GM23248 (cell line): ENCODE measurements at regions not wholly inside any gene's neighbourhood (a gene's known extent, or its start where the extent isn't known, plus 50 kb on each side); places are given as distances from the start of the nearest gene placed in this dataset.
A peak's percentile ranks its signal among the peaks of the same experiment; 100 is the strongest.

ENCODE experiments used
- DNase-seq: peaks from one replicate; pipeline ENCODE4 v3.0.0-alpha.2; 2015
- H2AFZ ChIP-seq: fragments of 200-600 bp; sonication (generic); 2 replicates; pipeline ENCODE4 v1.6.1; 2016; ENCODE audit warnings: antibody characterized with exemption
- H3F3A ChIP-seq: fragments of 200-600 bp; sonication (generic); 2 replicates; pipeline ENCODE4 v1.6.1; 2016; ENCODE audit warnings: mild to moderate bottlenecking, antibody characterized with exemption, mixed run types; ENCODE audit not compliant: insufficient read depth
- H3K27ac ChIP-seq: fragments of 200-600 bp; sonication (generic); 2 replicates; pipeline ENCODE4 v1.5.1; 2016; ENCODE audit warnings: mild to moderate bottlenecking
- H3K27me3 ChIP-seq: fragments of 200-600 bp; sonication (generic); replicated peaks from 2 replicates; pipeline ENCODE4 v1.6.1; 2016; ENCODE audit warnings: mild to moderate bottlenecking; ENCODE audit not compliant: insufficient read depth
- H3K36me3 ChIP-seq: fragments of 200-600 bp; sonication (generic); 2 replicates; pipeline ENCODE4 v1.6.1; 2016; ENCODE audit warnings: low read depth, mild to moderate bottlenecking
- H3K4me1 ChIP-seq: fragments of 200-600 bp; sonication (generic); 2 replicates; pipeline ENCODE4 v1.6.1; 2016; ENCODE audit warnings: mild to moderate bottlenecking; ENCODE audit not compliant: insufficient read depth
- H3K4me2 ChIP-seq: fragments of 200-600 bp; sonication (generic); one replicate; pipeline ENCODE4 v1.6.1; 2016; ENCODE audit warnings: mild to moderate bottlenecking; ENCODE audit not compliant: unreplicated experiment
- H3K4me3 ChIP-seq: fragments of 200-600 bp; sonication (generic); 2 replicates; pipeline ENCODE4 v1.5.1; 2016; ENCODE audit warnings: mild to moderate bottlenecking
- H3K79me2 ChIP-seq: fragments of 200-600 bp; sonication (generic); 2 replicates; pipeline ENCODE4 v1.6.1; 2016; ENCODE audit warnings: mild to moderate bottlenecking; ENCODE audit not compliant: insufficient read depth
- H3K9ac ChIP-seq: fragments of 200-600 bp; sonication (generic); 2 replicates; pipeline ENCODE4 v1.6.1; 2016; ENCODE audit warnings: mild to moderate bottlenecking
- H3K9me2 ChIP-seq: fragments of 200-600 bp; sonication (generic); 2 replicates; pipeline ENCODE4 v1.6.1; 2016; ENCODE audit warnings: mixed run types, mild to moderate bottlenecking, moderate library complexity; ENCODE audit not compliant: insufficient read depth
- H3K9me3 ChIP-seq: fragments of 200-600 bp; sonication (generic); one replicate; pipeline ENCODE4 v1.6.1; 2017; ENCODE audit warnings: low read depth
- H4K20me1 ChIP-seq: fragments of 200-600 bp; sonication (generic); 2 replicates; pipeline ENCODE4 v1.6.0; 2016; ENCODE audit not compliant: insufficient read depth
- EZH2 ChIP-seq: fragments of 200-600 bp; sonication (generic); IDR thresholded peaks from 2 replicates; pipeline ENCODE4 v1.6.1; 2018; ENCODE audit warnings: antibody characterized with exemption, mild to moderate bottlenecking; ENCODE audit not compliant: insufficient read depth, poor library complexity, severe bottlenecking
- EZH2phosphoT487 ChIP-seq: fragments of 200-600 bp; sonication (generic); IDR thresholded peaks from 2 replicates; pipeline ENCODE4 v1.6.1; 2018; ENCODE audit warnings: antibody characterized with exemption, moderate library complexity, mild to moderate bottlenecking, low read depth; ENCODE audit not compliant: insufficient read depth
- WGBS, 2 experiments: methylation state at CpG; one replicate each; pipeline ENCODE4 v1.1.6; 2015 to 2017; ENCODE audit warnings: low lambda C conversion rate in 2 of 2, low coverage in 1 of 2; ENCODE audit errors: missing lambda C conversion rate in 2 of 2; 5-methylcytosine and 5-hydroxymethylcytosine counted together
- in situ Hi-C: fragments of 300-500 bp; cut with MboI; formaldehyde crosslinking; loops from 2 replicates; pipeline ENCODE4 v1.15.0; 2020

GRCh38 chr3:189474944-189475343, 156.2 kb upstream of the TP63 start:
- H2AFZ ChIP-seq: no peak overlapping the region
- no peak for DNase-seq
- no peak overlapping the region for H3K4me2 ChIP-seq
- H3K79me2 ChIP-seq: no peaks in the 10 kb centered on the region
- H3K9ac ChIP-seq: no peak overlapping the region
- no peaks in the 10 kb centered on the region for H3K36me3 ChIP-seq
- H3K4me1 ChIP-seq: no peaks in the 10 kb centered on the region
- H3K9me3 ChIP-seq: no peaks in the 10 kb centered on the region
- WGBS, 2 experiments: 58 to 66% methylated on average over 2 of the region's 2 CpGs
- no peak overlapping the region for H3K27ac ChIP-seq
- H3K9me2 ChIP-seq: no peaks in the 10 kb centered on the region
- no peaks in the 10 kb centered on the region for H3F3A ChIP-seq
- H4K20me1 ChIP-seq: no peaks in the 10 kb centered on the region
- H3K4me3 ChIP-seq: no peak overlapping the region
- TF ChIP-seq EZH2phosphoT487 (no peak), EZH2 (no peak)
- H3K27me3 ChIP-seq: no peaks in the 10 kb centered on the region
- in situ Hi-C loops: no loop called here

GRCh38 chr3:189477614-189478013, 153.6 kb upstream of the TP63 start:
- no peak overlapping the region for H3K4me2 ChIP-seq
- 56 to 60% methylated on average over 5 of the region's 5 CpGs for WGBS, 2 experiments
- no peak overlapping the region for H3K4me3 ChIP-seq
- no peak overlapping the region for H3K27ac ChIP-seq
- no peaks in the 10 kb centered on the region for H4K20me1 ChIP-seq
- no peaks in the 10 kb centered on the region for H3K4me1 ChIP-seq
- H3K36me3 ChIP-seq: no peaks in the 10 kb centered on the region
- no peaks in the 10 kb centered on the region for H3K79me2 ChIP-seq
- in situ Hi-C loops: no loop called here
- no peaks in the 10 kb centered on the region for H3K9me3 ChIP-seq
- TF ChIP-seq EZH2phosphoT487 (no peak), EZH2 (no peak)
- no peaks in the 10 kb centered on the region for H3K9me2 ChIP-seq
- H3K9ac ChIP-seq: no peak overlapping the region
- H3F3A ChIP-seq: no peaks in the 10 kb centered on the region
- no peak overlapping the region for H2AFZ ChIP-seq
- no peak for DNase-seq
- H3K27me3 ChIP-seq: no peaks in the 10 kb centered on the region

- no peak for DNase-seq
- Histone ChIP-seq H3F3A (peaks cover 13% of the 10 kb centered on the region), H3K4me3 (no peak overlapping the region), H3K27ac (no peak overlapping the region), H4K20me1 (no peaks in the 10 kb centered on the region), H3K9ac (no peak overlapping the region), H3K36me3 (no peaks in the 10 kb centered on the region), H3K27me3 (no peaks in the 10 kb centered on the region), H3K9me2 (no peaks in the 10 kb centered on the region), H3K79me2 (no peaks in the 10 kb centered on the region), H3K9me3 (no peaks in the 10 kb centered on the region), H2AFZ (no peak overlapping the region), H3K4me2 (no peak overlapping the region), H3K4me1 (peaks cover 10% of the 10 kb centered on the region; the same call in 1 of the 2 replicates)
- WGBS, 2 experiments: 61 to 72% methylated on average over 2 of the region's 2 CpGs
- in situ Hi-C loops: no loop called here
- TF ChIP-seq EZH2: no peak
Observed at GRCh38 chr3:189486556-189486955, 144.6 kb upstream of the TP63 start.

GRCh38 chr3:189488241-189488767, 142.9 kb upstream of the TP63 start:
- Histone ChIP-seq H3K36me3 (no peaks in the 10 kb centered on the region), H3K9me3 (no peaks in the 10 kb centered on the region), H4K20me1 (no peaks in the 10 kb centered on the region), H3K4me1 (peaks cover 10% of the 10 kb centered on the region; the same call in 1 of the 2 replicates), H3K79me2 (no peaks in the 10 kb centered on the region), H3K27ac (no peak overlapping the region; the same call in 1 of the 2 replicates), H3K9ac (no peak overlapping the region), H3K27me3 (no peaks in the 10 kb centered on the region), H3K4me3 (0 out of 2 replicates have a peak overlapping the region, but pooled peaks have one; percentile 16), H3F3A (peaks cover 13% of the 10 kb centered on the region), H3K4me2 (peak overlapping the region; percentile 12), H2AFZ (peak overlapping the region; percentile 52; the same call in 1 of the 2 replicates), H3K9me2 (no peaks in the 10 kb centered on the region)
- in situ Hi-C loops: no loop called here
- TF ChIP-seq EZH2 (no peak), EZH2phosphoT487 (no peak)
- 20 to 30% methylated on average over 9 of the region's 9 CpGs for WGBS, 2 experiments
- peak; percentile 89 for DNase-seq

- Histone ChIP-seq H3K9me2 (no peaks in the 10 kb centered on the region), H3K36me3 (no peaks in the 10 kb centered on the region), H3K27me3 (no peaks in the 10 kb centered on the region), H3F3A (peaks cover 13% of the 10 kb centered on the region), H2AFZ (no peak overlapping the region), H4K20me1 (no peaks in the 10 kb centered on the region), H3K9ac (no peak overlapping the region), H3K79me2 (no peaks in the 10 kb centered on the region), H3K4me3 (no peak overlapping the region), H3K9me3 (no peaks in the 10 kb centered on the region), H3K27ac (no peak overlapping the region), H3K4me2 (no peak overlapping the region), H3K4me1 (peaks cover 10% of the 10 kb centered on the region; the same call in 1 of the 2 replicates)
- TF ChIP-seq EZH2 (no peak), EZH2phosphoT487 (no peak)
- in situ Hi-C loops: no loop called here
- WGBS, 2 experiments: 72 to 83% methylated on average over 1 of the region's 1 CpG
- DNase-seq: no peak
Observed at GRCh38 chr3:189490337-189490736, 140.9 kb upstream of the TP63 start.
